VCaP (cell line): ENCODE measurements at regions not wholly inside any gene's neighbourhood (a gene's known extent, or its start where the extent isn't known, plus 50 kb on each side); places are given as distances from the start of the nearest gene placed in this dataset.

Source experiments
- H3K27ac ChIP-seq: fragments of 450-650 bp; 2 replicates; pipeline ENCODE4 v1.5.1; 2017
- CTCF ChIP-seq: fragments of 450-650 bp; conservative IDR thresholded peaks from 2 replicates; pipeline ENCODE4 v1.5.1; 2017; ENCODE audit warnings: mild to moderate bottlenecking, moderate library complexity

- no peak for TF ChIP-seq CTCF
- no peak overlapping the region for H3K27ac ChIP-seq
Observed at GRCh38 chr6:156400487-156400886, 376.7 kb upstream of the ARID1B start.

GRCh38 chr6:156398966-156399365, 378.2 kb upstream of the ARID1B start:
- TF ChIP-seq CTCF = no peak
- H3K27ac ChIP-seq = no peak overlapping the region

GRCh38 chr6:156398371-156398770, 378.8 kb upstream of the ARID1B start:
- no peak overlapping the region for H3K27ac ChIP-seq
- no peak for TF ChIP-seq CTCF

GRCh38 chr6:156396791-156397418, 380.3 kb upstream of the ARID1B start:
- no peak for TF ChIP-seq CTCF
- H3K27ac ChIP-seq = no peak overlapping the region

- TF ChIP-seq CTCF = no peak
- H3K27ac ChIP-seq = no peak overlapping the region
Observed at GRCh38 chr6:156396068-156396771, 381.0 kb upstream of the ARID1B start.

GRCh38 chr6:156395276-156395675, 381.9 kb upstream of the ARID1B start:
- H3K27ac ChIP-seq = no peak overlapping the region

GRCh38 chr6:156392648-156393047, 384.5 kb upstream of the ARID1B start:
- TF ChIP-seq CTCF = no peak
- H3K27ac ChIP-seq = no peak overlapping the region

More at GRCh38 chr6:156395276-156395675, 381.9 kb upstream of the ARID1B start:
- TF ChIP-seq CTCF = no peak
